Muscle layer of duodenum (tissue), 2 donors: ENCODE measurements at regions not wholly inside any gene's neighbourhood (a gene's known extent, or its start where the extent isn't known, plus 50 kb on each side); places are given as distances from the start of the nearest gene placed in this dataset.

Experiments
- H3K27ac ChIP-seq: one replicate; pipeline ENCODE4 v1.7.0; 2013; ENCODE audit warnings: mild to moderate bottlenecking, low read length
- H3K27me3 ChIP-seq: one replicate; pipeline ENCODE4 v1.7.0; 2013; ENCODE audit warnings: low read depth, mild to moderate bottlenecking, control low read depth, low read length
- H3K36me3 ChIP-seq, 2 donors: one replicate each; pipeline ENCODE4 v1.7.0; 2013; ENCODE audit warnings: low read length in 2 of 2, control low read depth in 1 of 2, mild to moderate bottlenecking in 1 of 2; ENCODE audit not compliant: insufficient read depth in 2 of 2, control insufficient read depth in 1 of 2
- H3K4me1 ChIP-seq, 2 donors: one replicate each; pipeline ENCODE4 v1.7.0; 2013; ENCODE audit warnings: low read length in 2 of 2, mild to moderate bottlenecking in 2 of 2, control low read depth in 1 of 2, moderate library complexity in 1 of 2; ENCODE audit not compliant: insufficient read depth in 2 of 2, control insufficient read depth in 1 of 2
- H3K4me3 ChIP-seq, 2 donors: one replicate each; pipeline ENCODE4 v1.7.0; 2013; ENCODE audit warnings: low read length in 2 of 2, low read depth in 1 of 2, mild to moderate bottlenecking in 1 of 2
- H3K9me3 ChIP-seq, 2 donors: one replicate each; pipeline ENCODE4 v1.7.0; 2013; ENCODE audit warnings: low read length in 2 of 2, control low read depth in 1 of 2, mild to moderate bottlenecking in 1 of 2; ENCODE audit not compliant: control insufficient read depth in 1 of 2
- donor health status: healthy.

- Histone ChIP-seq H3K4me3 (no peak overlapping the region), H3K36me3 (no peaks in the 10 kb centered on the region), H3K4me1 (no peaks in the 10 kb centered on the region), H3K27me3 (no peaks in the 10 kb centered on the region), H3K9me3 (no peaks in the 10 kb centered on the region), H3K27ac (no peak overlapping the region)
These were observed 115.5 kb upstream of the ZNF438 start for GRCh38 chr10:31147210-31147608.

GRCh38 chr10:31148951-31149350 lies 117.3 kb upstream of the ZNF438 start:
- Histone ChIP-seq H3K4me1 (no peaks in the 10 kb centered on the region), H3K9me3 (no peaks in the 10 kb centered on the region), H3K27ac (no peak overlapping the region), H3K27me3 (no peaks in the 10 kb centered on the region), H3K36me3 (no peaks in the 10 kb centered on the region), H3K4me3 (no peak overlapping the region)

- Histone ChIP-seq H3K9me3 (no peaks in the 10 kb centered on the region), H3K36me3 (no peaks in the 10 kb centered on the region), H3K27ac (no peak overlapping the region)
These were observed 118.3 kb upstream of the ZNF438 start for GRCh38 chr10:31149835-31150512.

GRCh38 chr10:31151301-31151700 lies 119.6 kb upstream of the ZNF438 start:
- H3K9me3 ChIP-seq, result no peaks in the 10 kb centered on the region
- H3K36me3 ChIP-seq, result no peaks in the 10 kb centered on the region
- no peaks in the 10 kb centered on the region for H3K4me1 ChIP-seq
- H3K4me3 ChIP-seq, result no peak overlapping the region
- H3K27ac ChIP-seq, result no peak overlapping the region
- no peaks in the 10 kb centered on the region for H3K27me3 ChIP-seq

More at GRCh38 chr10:31149835-31150512, 118.3 kb upstream of the ZNF438 start:
- H3K27me3 ChIP-seq, result no peaks in the 10 kb centered on the region
- H3K4me3 ChIP-seq, result no peak overlapping the region
- H3K4me1 ChIP-seq, result no peaks in the 10 kb centered on the region

GRCh38 chr10:31152421-31153135 lies 120.9 kb upstream of the ZNF438 start:
- no peak overlapping the region for H3K4me3 ChIP-seq
- H3K36me3 ChIP-seq, result no peaks in the 10 kb centered on the region
- H3K9me3 ChIP-seq, result no peaks in the 10 kb centered on the region
- H3K27me3 ChIP-seq, result no peaks in the 10 kb centered on the region
- H3K4me1 ChIP-seq, result no peaks in the 10 kb centered on the region
- no peak overlapping the region for H3K27ac ChIP-seq

GRCh38 chr10:31153161-31153560 lies 121.5 kb upstream of the ZNF438 start:
- H3K4me1 ChIP-seq, result no peaks in the 10 kb centered on the region
- H3K27ac ChIP-seq, result no peak overlapping the region
- H3K9me3 ChIP-seq, result no peaks in the 10 kb centered on the region
- no peaks in the 10 kb centered on the region for H3K27me3 ChIP-seq
- H3K36me3 ChIP-seq, result no peaks in the 10 kb centered on the region
- no peak overlapping the region for H3K4me3 ChIP-seq

GRCh38 chr10:31153692-31154091 lies 122.0 kb upstream of the ZNF438 start:
- Histone ChIP-seq H3K27ac (no peak overlapping the region), H3K9me3 (no peaks in the 10 kb centered on the region), H3K27me3 (no peaks in the 10 kb centered on the region), H3K4me1 (no peaks in the 10 kb centered on the region), H3K4me3 (no peak overlapping the region), H3K36me3 (no peaks in the 10 kb centered on the region)

GRCh38 chr10:31154996-31155395 lies 123.3 kb upstream of the ZNF438 start:
- Histone ChIP-seq H3K4me3 (no peak overlapping the region), H3K4me1 (no peaks in the 10 kb centered on the region), H3K9me3 (no peaks in the 10 kb centered on the region), H3K27ac (no peak overlapping the region), H3K36me3 (no peaks in the 10 kb centered on the region), H3K27me3 (no peaks in the 10 kb centered on the region)

- Histone ChIP-seq H3K4me3 (no peak overlapping the region), H3K27ac (no peak overlapping the region), H3K9me3 (no peaks in the 10 kb centered on the region), H3K27me3 (no peaks in the 10 kb centered on the region), H3K4me1 (no peaks in the 10 kb centered on the region), H3K36me3 (no peaks in the 10 kb centered on the region)
These were observed 125.7 kb upstream of the ZNF438 start for GRCh38 chr10:31157123-31158010.

- H3K36me3 ChIP-seq, result no peaks in the 10 kb centered on the region
- H3K27ac ChIP-seq, result no peak overlapping the region
- H3K27me3 ChIP-seq, result no peaks in the 10 kb centered on the region
- H3K4me1 ChIP-seq, result no peaks in the 10 kb centered on the region
- no peak overlapping the region for H3K4me3 ChIP-seq
- H3K9me3 ChIP-seq, result no peaks in the 10 kb centered on the region
These were observed 126.5 kb upstream of the ZNF438 start for GRCh38 chr10:31158011-31158658.

- Histone ChIP-seq H3K9me3 (peaks cover 6 to 10% of the 10 kb centered on the region in 2 donors), H3K36me3 (no peaks in the 10 kb centered on the region), H3K27ac (no peak overlapping the region), H3K4me1 (no peaks in the 10 kb centered on the region), H3K27me3 (no peaks in the 10 kb centered on the region), H3K4me3 (no peak overlapping the region)
These were observed 134.9 kb upstream of the ZNF438 start for GRCh38 chr10:31166606-31167005.
